Activated naive CD8-positive, alpha-beta T cell treated with anti-CD3 and anti-CD28 coated beads, Interleukin-2, amount 50 U/mL, for 16 hours (primary cell): ENCODE measurements at regions not wholly inside any gene's neighbourhood (a gene's known extent, or its start where the extent isn't known, plus 50 kb on each side); places are given as distances from the start of the nearest gene placed in this dataset.

Experiments used
- DNase-seq: peaks from one replicate; pipeline ENCODE4 v3.0.0-alpha.2; 2020; ENCODE audit warnings: low read depth, low spot score

DNA sequence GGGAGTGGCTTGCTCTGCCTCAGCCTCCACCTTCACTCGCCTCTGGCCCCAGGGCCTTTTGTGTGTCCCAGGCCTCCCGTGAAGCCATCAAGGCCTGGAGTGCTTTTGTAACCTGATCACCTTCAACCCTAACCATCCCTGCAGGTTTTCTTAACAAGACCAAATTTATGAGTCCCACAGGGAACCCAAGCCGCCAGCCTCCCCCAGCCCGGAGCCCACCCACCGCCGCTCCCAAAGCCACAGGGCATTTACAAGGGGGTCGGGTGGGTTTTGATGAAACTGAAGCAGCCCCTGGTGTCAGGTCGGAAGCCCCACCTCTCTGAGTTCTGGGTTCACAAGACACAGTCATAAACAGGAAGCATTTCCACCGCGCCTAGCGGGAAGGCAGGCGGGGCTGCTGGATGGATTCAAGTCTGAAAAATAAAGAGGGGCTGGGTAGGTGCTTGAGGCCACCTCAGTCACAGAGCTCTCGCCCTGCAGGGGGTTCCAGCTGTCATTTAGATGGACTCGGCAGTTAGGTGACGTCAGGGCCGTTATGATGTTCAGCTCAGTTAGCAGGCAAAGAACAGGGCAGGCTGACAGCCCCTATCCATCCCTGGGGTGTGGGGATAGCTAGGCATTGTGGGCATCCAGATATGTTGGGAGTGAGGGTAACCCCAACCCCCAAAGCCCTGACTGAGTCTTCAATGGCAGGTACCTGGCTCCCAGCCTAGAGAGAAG, 128.5 kb downstream of the BCOR start:
- DNase-seq = no peak

DNA sequence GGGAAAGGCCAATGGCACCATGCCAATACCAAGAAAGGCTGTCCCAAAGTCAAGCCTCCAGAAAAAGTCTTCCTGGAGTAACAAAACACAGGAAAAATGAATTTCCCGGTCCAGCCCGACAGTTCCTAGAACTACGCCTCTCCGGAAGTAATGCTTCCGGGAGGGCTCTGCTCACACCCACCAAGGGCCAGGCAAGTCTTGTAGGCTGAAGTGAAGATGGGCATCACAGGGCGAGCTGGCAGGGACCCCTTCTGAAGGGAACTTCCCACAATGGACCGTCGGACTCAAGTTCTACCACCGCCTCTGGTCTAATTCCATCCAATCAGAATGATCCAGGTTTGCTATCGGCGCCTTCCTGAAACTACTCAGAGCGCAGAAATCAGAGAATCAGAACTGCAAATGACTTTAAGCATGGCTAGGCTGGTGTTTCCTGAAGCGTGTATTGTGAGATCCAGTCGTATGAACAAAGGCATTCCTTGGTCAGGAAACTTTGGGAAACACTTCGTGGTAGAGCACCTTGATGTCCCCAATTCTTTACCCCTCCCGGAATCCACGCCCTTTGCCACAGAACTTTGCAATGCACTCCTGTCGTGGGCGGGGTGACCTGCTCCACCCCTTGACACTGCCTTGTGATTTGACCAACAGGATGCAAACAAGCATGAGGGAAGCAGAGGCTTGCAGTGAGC, 127.8 kb downstream of the BCOR start:
- no peak for DNase-seq

DNA sequence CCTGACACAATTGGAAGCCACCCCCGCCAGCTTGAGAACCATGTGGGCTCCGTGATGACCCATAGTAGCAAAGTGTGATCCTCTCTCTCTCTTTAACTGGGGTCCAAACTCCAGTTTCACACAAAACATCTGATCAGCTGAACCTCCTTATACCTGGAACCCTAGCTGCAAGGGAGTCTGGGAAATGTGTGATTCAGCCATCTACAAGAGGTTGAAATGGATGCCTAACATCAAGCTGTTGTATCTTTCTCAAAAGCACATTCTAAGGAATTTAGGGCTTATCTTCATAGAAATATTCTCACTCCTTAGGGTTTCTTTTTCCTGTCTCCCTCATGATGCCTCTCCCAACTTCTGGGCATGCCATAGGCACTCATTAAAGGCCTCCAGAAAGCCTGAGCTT, 126.0 kb downstream of the BCOR start:
- no peak for DNase-seq

GRCh38 chrX:39972340-39972739, 125.4 kb downstream of the BCOR start:
- DNase-seq = no peak

DNA sequence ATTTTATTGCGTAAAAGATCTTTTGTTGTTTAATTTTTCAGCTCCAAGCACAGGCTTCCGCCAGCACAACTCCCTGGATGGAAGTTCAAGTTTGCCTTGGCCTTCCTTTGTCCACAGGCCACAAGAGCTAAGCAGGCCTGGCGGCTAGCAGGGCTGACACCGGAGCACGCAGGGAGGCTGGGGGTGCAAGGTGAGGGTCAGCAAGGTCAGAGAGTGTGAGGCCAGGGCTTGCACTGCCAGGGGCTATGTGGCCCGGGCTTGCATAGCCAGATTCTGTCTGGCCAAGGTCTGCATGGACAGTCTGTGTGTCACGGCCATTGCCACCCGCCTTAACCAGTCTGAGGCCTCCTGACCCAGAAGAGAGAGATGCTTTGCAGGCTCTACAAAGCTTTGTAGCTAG, 123.9 kb downstream of the BCOR start:
- DNase-seq = no peak

DNA sequence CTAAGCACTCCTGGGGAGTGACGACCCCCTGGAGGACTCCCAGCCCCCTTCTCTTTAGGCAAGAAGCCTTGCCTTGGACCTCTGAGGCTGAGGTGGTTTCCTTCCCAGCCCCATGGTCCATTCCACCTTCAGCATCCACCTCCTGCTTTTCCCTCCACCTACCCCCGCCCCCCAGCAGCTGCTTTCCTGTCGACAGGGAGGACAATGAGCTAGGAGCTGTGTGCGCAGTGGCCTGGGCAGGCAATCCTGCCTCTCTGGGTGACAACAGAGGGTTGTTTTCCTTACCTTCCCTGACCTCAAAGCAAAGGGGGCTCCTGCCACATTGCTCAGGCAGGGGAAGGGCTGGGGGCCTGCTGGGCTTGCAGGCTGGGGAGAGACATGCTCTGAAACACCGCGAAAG, 123.5 kb downstream of the BCOR start:
- no peak for DNase-seq

DNA sequence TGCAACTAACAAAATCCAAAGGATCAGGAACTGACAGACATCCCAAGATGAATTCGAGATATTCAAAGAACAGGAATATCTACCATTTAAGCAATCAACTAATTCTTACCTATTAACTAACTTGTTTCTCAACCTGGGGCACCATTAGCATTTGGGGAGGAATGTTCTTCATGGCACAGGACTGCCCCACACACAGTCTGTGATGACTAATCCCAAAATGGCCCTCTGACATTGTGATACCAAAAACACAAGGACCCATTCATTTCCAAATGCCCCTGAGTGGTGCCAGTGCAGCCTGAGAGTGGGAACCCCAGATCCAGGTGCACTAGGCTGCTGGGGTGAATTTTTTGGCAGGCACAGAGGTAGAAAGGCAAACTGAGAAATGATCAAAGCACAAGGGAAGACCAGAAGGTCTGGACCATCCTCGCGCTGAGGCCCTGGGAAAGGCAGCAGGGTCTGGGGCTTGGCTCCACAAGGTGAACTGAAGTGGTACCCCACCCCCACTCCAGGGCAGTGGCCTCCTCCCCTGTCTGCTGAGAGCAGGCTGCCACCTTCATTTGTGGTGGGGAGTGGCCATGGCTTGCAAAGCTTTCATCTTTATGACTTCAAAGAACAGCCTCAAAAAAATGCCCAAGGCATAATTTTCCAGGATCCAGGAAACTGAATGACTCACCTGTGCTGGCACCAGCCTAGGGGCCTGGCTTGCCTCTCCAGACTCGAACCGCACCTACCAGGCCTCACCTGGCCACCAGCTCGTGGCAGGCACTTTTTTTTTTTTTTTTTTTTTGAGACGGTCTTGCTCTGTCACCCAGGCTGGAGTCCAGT, 122.4 kb downstream of the BCOR start:
- no peak for DNase-seq

DNA sequence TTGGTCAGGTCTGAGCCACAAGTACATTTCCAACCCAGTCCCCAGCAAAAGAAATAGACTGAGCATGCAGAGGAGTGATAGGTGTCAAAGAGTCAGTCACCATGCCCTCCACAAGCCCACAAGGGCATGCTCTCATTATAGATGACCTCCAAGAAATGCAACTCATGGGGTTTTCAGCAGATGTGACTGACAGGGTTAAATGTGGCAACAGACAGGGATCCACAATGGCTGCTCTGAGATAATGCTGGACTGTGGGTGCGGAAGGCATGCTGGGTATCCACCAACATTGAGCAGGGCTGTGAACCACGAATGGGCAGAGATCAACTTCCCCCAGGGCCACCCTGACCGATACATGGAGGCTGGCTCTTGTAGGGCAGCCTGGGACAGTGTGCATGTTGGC, 115.8 kb downstream of the BCOR start:
- no peak for DNase-seq

- DNase-seq = no peak
Observed at GRCh38 chrX:39982948-39983347, 114.8 kb downstream of the BCOR start.

DNA sequence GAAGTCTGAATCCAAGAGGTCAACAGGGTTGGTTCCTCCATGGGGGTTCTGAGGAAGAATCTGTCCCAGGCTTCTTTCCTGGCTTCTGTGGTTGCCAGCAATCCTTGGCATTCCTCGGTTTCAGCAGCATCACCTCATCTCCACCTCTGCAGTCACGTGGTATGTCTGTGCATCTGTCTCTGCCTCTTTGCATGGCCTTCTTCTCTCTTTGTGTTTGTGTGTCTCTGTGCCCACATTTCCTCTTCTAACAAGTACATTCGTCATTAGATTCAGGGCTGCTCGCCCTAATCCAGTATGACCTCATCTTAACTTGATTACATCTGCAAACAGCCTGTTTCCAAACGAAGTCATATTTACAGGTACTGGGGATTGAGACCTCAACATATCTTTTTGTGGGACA, 114.0 kb downstream of the BCOR start:
- DNase-seq = no peak

DNA sequence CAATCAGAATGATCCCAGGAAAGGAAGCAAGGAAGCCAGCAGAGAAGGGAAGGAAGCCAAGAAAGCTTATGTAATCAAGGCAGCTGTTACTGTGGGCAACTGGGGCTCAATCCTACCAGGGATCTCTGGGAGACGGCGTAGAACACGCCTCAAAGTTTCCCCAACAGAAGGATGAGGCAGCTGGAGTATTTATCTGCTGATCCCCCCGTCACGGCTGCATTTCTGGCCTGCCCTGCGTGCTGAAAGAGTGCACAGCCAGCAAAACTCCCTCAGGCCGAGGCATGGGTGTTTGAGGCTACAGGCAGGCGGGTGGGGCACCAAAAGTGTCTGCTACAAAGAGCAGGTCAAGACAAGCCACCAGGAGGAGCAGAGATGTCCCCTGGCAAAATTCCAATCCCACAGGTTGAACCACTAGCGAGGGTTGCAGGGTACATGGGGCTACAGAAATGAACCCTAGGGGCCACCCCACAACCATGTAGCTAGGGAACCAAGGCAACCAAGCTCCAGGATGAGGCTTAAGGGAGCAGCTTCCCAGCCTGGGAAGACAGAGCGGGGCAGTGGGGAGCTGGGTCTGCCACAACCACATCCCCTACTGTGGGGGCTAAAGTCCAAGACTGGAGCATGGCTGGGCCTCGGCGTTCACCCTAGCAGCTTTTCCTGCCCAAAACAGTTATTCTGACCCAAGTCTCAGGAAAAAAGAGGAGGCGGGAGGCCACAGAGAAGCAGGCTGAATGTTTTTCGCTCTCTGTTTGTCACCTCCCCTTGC, 113.4 kb downstream of the BCOR start:
- no peak for DNase-seq

- DNase-seq = no peak
Observed at GRCh38 chrX:39985071-39985470, 112.7 kb downstream of the BCOR start.

DNA sequence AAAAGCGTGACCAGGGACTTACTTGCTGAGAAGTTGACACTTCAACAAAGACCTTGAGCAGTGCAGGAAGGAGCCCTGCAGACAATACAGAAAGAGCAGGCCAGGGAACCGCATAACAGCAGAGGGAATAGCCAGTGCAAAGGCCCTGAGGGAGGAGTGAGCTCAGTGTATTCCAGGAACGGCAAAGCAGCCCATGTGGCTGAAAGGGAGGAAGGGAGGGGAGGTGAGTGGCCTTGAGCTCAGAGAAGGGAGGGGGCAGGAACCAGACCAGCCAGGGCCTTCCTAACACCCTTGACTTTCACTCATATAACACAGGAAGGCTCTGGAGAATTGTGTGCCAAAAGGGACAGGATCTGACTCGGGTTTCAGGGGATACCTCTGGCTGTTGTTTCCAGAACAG, 112.2 kb downstream of the BCOR start:
- DNase-seq = no peak

GRCh38 chrX:39988496-39988895, 109.3 kb downstream of the BCOR start:
- DNase-seq = no peak

DNA sequence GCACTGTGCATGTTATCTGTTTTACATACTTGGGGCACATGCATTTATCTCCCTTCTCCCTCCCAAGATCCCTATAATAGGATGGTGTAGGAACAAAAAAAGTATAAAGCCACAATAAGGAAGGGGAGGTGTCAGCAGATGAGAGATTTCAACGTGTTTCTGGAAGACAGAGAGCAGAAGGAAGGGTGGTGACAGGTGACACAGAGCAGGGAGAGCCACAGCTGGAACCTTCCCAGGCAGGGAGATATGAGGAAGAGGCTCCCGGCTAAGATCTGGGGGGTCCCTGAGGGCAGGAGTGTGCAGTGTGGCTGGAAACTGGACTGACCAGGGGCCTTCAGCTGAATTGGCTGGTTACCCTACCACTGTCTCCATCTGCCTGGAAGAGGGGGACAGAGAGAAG, 107.4 kb downstream of the BCOR start:
- no peak for DNase-seq

DNA sequence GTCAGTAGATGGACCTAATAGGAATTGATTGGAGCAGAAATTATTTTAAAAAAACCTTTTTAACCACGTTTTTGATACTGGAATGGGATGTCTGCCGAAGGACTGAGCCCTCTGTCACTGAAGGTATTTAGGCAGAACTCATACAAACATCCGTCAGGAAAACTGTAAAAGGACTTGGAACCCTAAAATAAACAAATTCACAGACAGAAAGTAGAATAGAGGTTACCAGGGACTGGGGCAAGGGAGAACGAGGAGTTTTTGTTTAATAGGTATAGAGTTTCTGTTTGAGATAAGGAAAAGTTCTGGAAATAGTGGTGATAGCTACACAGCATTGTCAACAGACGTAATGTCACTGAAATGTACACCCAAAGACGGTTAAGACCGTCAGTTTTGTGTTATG, 105.5 kb downstream of the BCOR start:
- DNase-seq = no peak

GRCh38 chrX:39995457-39995856, 102.3 kb downstream of the BCOR start:
- DNase-seq = no peak

GRCh38 chrX:39996536-39996935, 101.2 kb downstream of the BCOR start:
- no peak for DNase-seq

DNA sequence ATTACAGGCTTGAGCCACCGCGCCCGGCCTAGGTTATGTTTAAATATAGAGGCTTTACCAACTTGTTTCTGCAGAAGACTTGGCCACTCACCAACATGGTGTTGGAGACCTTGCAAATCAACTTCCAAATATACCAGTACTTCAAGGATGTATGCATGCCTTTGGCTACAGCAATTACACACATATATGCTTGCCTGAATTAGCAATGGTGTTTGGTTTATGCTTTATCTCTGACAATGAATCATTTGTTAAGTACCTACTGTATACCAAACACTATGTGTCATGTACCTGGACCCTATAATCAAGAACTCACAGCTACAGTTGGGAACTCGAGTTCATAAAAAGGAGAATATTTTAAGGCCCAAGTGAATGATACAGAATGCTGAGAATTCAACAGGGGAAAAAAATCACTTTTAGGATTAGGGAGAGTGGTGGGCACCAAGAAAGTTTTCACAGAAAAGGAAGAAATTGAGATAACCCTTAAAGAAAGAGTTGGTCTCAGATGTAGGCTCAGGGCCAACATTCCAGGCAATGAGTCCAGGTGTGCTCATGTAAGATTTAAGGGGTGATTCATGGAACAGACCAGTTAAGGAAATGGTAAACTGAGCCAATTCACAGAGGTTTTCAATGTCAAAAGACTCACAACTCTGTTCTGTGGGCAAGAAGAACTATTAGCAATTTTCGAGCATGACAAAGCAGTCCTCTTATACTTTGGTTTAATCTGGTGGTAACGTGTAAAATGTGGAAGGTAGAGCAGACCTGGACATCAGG, 98.9 kb downstream of the BCOR start:
- no peak for DNase-seq
